Hippocampal formation (tissue), 2 donors: ENCODE measurements at regions not wholly inside any gene's neighbourhood (a gene's known extent, or its start where the extent isn't known, plus 50 kb on each side); places are given as distances from the start of the nearest gene placed in this dataset.

ENCODE experiments used
- DNase-seq, 2 donors: peaks; one replicate each; lab custom pipeline; 2025; lab: John Stamatoyannopoulos, UW

DNA sequence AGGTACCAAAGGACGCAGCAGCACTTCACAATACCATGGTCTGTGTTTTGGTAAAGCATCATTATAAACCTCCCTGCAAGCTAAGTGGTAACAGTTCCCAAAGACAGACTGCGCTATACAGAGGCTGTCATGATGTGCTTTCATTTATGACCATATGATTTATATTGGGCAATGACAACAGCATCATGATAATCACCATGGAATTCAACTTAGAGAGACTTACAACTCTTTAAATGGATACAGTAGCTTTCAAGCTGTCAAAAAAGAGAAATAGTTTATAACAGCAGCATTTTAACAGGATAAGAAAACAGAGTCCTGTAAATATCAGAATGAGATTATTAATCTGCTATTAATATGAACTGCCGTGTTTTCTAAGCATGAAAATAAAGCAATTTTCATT lies 341.7 kb downstream of the GPR37 start:
- no peak for DNase-seq

- no peak for DNase-seq
Measured at GRCh38 chr7:124422081-124422480, 343.5 kb downstream of the GPR37 start.

GRCh38 chr7:124420367-124420766 lies 345.2 kb downstream of the GPR37 start:
- no peak for DNase-seq

- DNase-seq, result no peak
Measured at GRCh38 chr7:124413029-124413428, 352.6 kb downstream of the GPR37 start.

DNA sequence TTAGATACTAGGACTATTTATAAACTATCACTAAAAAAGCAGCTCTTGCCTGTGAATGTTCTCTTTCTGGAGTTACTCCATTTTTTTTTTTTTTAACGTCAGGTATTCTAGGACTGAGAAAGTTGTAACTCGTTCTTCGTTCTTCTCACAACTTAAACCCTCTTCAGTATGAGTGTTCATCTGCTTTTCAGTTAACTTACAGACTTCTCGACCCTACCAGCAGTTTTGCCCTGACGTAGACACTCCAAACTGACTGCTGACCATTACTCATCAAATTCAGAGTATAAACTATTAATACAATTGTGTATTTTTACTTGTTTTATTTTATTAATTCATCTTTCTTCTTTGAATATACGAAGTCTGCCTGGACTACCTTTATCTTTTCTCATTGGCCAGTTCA lies 353.1 kb downstream of the GPR37 start:
- DNase-seq, result no peak

GRCh38 chr7:124411796-124412195 lies 353.8 kb downstream of the GPR37 start:
- DNase-seq, result no peak

DNA sequence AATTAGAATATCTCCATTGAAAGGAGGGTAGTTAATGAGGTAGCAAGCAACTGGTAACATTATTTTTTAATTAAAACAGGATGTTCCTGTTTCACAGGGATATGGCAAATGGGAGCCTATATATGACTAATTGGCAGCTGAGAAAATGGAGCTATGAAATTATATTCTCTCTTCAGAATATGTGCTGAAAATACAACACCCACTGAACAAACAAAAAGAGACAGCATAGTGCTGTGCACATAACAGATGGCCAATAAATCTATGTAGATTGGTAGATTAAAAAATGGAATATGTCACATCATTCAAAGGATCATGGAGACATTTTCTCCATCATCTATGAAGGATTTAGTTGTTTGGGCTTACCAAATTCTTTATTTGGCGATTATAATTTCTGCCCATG lies 362.0 kb downstream of the GPR37 start:
- DNase-seq, result no peak

DNA sequence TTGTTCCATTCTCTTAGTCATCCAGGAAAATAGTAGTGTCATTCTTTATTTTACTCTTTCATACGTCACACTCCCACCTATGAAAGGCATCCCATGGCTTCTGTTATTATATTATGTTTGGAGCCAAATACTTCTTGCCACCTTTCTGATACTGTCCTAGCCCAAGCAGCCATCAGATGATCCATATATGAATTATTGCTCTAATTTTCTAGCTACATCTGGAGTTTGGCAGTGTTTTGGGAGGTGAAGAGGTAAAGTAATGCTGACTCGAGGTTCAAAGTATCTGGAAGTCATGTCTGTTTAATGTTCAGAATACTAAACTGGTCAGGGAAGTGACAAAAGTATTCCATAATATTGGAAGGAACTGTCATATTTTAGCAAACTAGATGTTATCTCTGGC lies 362.5 kb downstream of the GPR37 start:
- no peak for DNase-seq

DNA sequence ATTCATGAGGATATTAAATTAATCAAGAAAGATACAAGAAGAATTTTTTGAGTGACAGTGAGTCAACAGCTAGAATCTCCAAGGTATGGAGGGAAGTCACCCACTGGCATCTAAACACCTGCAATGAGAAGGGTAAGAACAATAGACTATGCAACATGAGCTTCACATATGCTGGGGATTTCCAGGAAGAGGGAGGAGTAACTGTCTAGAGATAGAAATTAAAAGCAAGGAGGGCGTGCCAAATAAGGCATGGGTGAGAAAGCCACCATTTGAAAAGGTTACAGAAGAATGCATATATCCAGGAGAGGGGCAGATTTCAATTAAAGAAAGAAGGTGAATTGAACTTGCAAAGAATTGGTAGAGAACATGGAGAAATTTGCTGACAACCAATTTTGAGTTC lies 365.7 kb downstream of the GPR37 start:
- no peak for DNase-seq

- no peak for DNase-seq
Measured at GRCh38 chr7:124398937-124399552, 366.2 kb upstream of the TMEM229A start.

- no peak for DNase-seq
Measured at GRCh38 chr7:124397134-124397533, 364.3 kb upstream of the TMEM229A start.

DNA sequence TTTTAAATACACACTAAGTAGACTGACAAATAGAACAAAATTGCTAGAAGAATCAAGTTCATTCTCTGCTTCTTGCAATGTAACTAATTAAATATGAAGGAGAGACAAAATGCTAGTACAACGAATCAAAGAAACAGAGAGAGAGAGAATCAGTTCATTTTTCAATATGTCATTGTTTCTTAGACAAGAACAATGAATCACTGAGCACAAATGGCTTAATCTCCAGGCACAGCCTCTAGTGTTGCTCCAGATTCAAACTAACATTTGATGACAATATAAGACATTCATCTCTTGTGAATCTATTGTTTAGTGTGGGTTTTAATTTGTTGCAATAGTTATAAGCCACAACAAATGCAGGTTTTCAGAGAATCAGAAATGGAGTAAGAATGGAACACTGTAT lies 357.4 kb upstream of the TMEM229A start:
- DNase-seq, result peak in 1 of 2 donors; percentile 87

- no peak for DNase-seq
Measured at GRCh38 chr7:124388751-124389150, 355.9 kb upstream of the TMEM229A start.

DNA sequence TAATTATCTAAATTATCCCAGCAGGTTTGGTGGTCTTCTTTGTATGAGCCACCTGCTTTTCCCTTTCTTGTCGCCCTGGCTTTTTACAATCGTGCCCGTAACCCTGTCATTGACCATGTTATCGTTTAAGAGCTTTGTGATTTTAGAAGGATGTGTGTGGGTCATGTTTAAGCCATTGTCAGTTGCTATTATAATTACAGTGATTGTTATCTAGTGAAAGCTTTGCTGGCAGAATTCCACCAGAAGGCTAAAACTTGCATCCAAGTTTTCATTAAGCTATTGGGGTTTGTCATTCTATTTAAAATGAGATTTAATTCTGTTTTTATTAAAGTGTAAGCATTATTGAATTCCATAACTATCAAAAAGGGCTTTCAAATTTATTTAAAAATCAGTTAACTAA lies 354.2 kb upstream of the TMEM229A start:
- no peak for DNase-seq

DNA sequence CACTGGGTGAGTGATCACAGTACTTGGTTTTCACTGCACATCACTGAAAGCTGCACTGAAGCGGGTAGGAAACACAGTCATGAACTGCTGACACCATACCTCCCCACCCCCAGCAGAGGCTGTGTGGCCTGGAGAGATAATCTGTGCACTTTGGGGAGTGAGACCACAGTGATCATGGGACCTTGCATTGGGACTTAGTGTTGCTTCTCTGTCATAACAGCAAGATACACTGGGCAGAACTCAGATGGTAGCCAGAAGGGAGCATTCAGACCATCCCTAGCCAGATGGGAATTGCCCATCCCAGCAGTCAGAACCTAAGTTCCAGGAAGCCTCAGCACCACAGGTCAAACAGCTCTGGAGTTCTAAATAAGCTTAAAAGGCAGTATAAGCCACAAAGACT lies 346.4 kb upstream of the TMEM229A start:
- DNase-seq, result no peak

GRCh38 chr7:124376111-124376510 lies 343.2 kb upstream of the TMEM229A start:
- no peak for DNase-seq

DNA sequence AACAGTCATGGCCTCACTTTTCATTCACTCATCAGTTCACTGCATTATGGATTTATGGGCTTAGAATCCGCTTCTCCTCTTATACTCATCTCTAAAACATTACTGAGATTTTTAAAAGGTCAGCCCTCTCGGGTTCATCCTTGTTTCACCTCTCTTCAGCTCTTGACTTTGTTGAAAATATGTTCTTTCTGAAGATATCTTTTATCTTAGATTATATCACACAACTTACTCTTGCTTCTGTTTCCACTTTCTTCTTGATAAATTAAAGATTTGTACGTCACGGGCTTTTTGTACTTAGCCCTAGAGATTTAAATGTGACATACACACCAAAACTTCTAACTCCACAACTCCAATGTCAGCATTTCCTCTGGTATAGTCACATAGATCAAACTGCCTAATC lies 342.5 kb upstream of the TMEM229A start:
- no peak for DNase-seq

DNA sequence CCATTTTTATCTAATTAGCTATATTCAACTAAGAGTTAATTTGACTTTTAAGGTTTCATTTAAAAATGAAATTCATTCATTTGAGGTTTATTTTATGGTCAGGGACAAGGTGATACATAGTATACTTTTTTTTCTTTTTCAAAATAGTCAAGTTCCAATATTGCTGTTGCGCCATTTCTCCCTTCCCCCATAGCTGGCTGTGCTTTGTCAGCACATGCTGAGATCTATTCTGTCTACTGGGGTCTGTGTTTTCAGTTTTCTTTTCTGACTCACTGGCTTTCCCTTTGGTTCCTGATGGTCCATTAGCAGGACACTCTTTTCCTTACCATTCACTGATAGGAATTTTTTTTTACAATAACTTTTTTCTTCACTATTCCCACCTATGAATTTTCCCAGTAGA lies 336.4 kb upstream of the TMEM229A start:
- DNase-seq, result no peak

GRCh38 chr7:124366118-124366517 lies 333.3 kb upstream of the TMEM229A start:
- DNase-seq, result no peak

GRCh38 chr7:124364283-124364682 lies 331.4 kb upstream of the TMEM229A start:
- no peak for DNase-seq

DNA sequence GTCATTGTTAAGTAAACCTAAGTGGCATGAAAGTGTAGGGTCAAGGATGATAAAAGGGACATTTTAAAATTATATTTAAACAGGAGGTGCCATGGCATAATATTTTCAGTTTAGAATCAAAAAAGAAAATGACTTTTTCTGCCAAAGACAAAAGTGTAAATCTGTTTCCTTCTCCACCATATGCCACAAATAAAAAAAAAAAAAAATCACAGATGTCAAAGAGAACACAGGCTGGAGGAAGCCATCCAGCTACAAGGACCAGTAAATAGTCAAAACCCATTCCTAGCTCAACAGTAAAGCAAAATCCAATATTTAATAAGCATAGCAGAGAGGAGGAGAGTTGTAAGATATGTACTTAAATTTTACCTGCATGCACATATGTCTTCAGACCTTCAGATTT lies 321.3 kb upstream of the TMEM229A start:
- DNase-seq, result no peak

DNA sequence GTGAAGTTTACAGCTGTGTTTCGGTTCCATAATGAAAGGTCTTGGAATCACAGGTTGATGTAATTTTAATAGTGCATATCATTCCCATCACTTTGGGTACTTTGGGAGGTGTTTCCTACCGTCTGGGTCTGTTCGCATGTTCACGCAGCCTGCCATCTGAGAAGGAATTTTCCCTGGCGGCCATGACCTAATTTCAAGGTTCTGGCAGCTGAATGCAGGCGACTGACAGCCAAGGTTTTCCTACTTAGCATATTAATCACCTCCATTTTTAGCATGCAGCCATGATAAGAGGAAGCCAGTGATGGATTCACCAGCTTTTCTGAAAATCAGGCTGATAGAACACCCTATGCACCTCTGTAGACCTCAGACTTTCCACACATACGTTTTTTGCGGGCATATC lies 319.1 kb upstream of the TMEM229A start:
- DNase-seq, result peak; percentile 3 to 9

GRCh38 chr7:124349443-124349842 lies 316.6 kb upstream of the TMEM229A start:
- no peak for DNase-seq

GRCh38 chr7:124338861-124339260 lies 306.0 kb upstream of the TMEM229A start:
- DNase-seq, result no peak
